Caco-2 (cell line): ENCODE measurements at regions not wholly inside any gene's neighbourhood (a gene's known extent, or its start where the extent isn't known, plus 50 kb on each side); places are given as distances from the start of the nearest gene placed in this dataset.

Experiments
- BruUV-seq: library from RNA; stranded (reverse); fragments of 400-500 nt; replicated peaks from 2 replicates; lab custom pipeline; 2021; lab: Mats Ljungman, UMichigan
- CTCF ChIA-PET: fragments of 300-600 bp; sonication (Branson Sonifier 250); formaldehyde crosslinking; loops from one replicate; lab custom pipeline; 2022; ENCODE audit warnings: antibody characterized with exemption; lab: Charles Lee
- POLR2A ChIA-PET: fragments of 300-600 bp; sonication (Branson Sonifier 250); formaldehyde crosslinking; loops from one replicate; lab custom pipeline; 2022; ENCODE audit warnings: antibody characterized with exemption; lab: Charles Lee
- DNase-seq, 2 experiments: peaks; one replicate each; pipeline versions ENCODE4 v3.0.0 to v3.0.0-alpha.2; 2020 to 2022
- H3K27me3 ChIP-seq: replicated peaks from 2 replicates; pipeline ENCODE4 v1.6.0; 2011; ENCODE audit warnings: low read length; ENCODE audit not compliant: control insufficient read depth, insufficient read depth
- H3K36me3 ChIP-seq: 2 replicates; pipeline ENCODE4 v1.5.1; 2011; ENCODE audit warnings: low read length; ENCODE audit not compliant: control insufficient read depth, insufficient read depth
- H3K4me1 ChIP-seq: fragments of 250-450 bp; sonication (Bioruptor Pico); 2 replicates; pipeline ENCODE4 v1.5.1; 2020; ENCODE audit warnings: mild to moderate bottlenecking
- H3K4me3 ChIP-seq: 2 replicates; pipeline ENCODE4 v1.5.1; 2011; ENCODE audit warnings: low read depth, mild to moderate bottlenecking, control low read depth, low read length
- H3K9me3 ChIP-seq: fragments of 250-450 bp; sonication (Bioruptor Pico); 2 replicates; pipeline ENCODE4 v1.5.1; 2020; ENCODE audit warnings: mild to moderate bottlenecking, moderate library complexity
- H3K27ac Mint-ChIP-seq: one replicate; pipeline ENCODE4 v1.8.0; 2022; ENCODE audit warnings: mixed read lengths; ENCODE audit not compliant: unreplicated experiment
- H3K27me3 Mint-ChIP-seq: one replicate; pipeline ENCODE4 v1.8.0; 2022; ENCODE audit warnings: mixed read lengths; ENCODE audit not compliant: insufficient read depth, unreplicated experiment
- H3K36me3 Mint-ChIP-seq: one replicate; pipeline ENCODE4 v1.8.0; 2022; ENCODE audit warnings: mild to moderate bottlenecking, mixed read lengths; ENCODE audit not compliant: insufficient read depth, unreplicated experiment
- H3K4me1 Mint-ChIP-seq: one replicate; pipeline ENCODE4 v1.8.0; 2022; ENCODE audit warnings: low read depth, mixed read lengths; ENCODE audit not compliant: unreplicated experiment
- H3K4me3 Mint-ChIP-seq: one replicate; pipeline ENCODE4 v1.8.0; 2022; ENCODE audit warnings: mild to moderate bottlenecking, moderate library complexity, mixed read lengths; ENCODE audit not compliant: unreplicated experiment
- H3K9me3 Mint-ChIP-seq: one replicate; pipeline ENCODE4 v1.8.0; 2022; ENCODE audit warnings: mixed read lengths; ENCODE audit not compliant: unreplicated experiment
- CTCF ChIP-seq, 2 experiments: fragments of 200-600 bp in 1 of 2; IDR thresholded peaks; 1 replicate in 1 of 2; 2 replicates in 1 of 2; pipeline versions ENCODE4 v1.5.1 to v1.8.0; 2011 to 2022; ENCODE audit warnings: antibody characterized with exemption in 1 of 2, control low read depth in 1 of 2, inconsistent platforms in 1 of 2, low read depth in 1 of 2, low read length in 1 of 2, mild to moderate bottlenecking in 1 of 2, moderate library complexity in 1 of 2; ENCODE audit not compliant: insufficient read depth in 1 of 2, severe bottlenecking in 1 of 2, unreplicated experiment in 1 of 2
- intact Hi-C: fragments of 100-400 bp; cut with micrococcal nuclease; formaldehyde crosslinking; loops from one replicate; pipeline ENCODE4 v1.10.0; 2022; ENCODE audit not compliant: unreplicated experiment

GRCh38 chr5:52497133-52497693, 290.5 kb upstream of the ITGA1 start:
- H3K27me3 ChIP-seq, result no peaks in the 10 kb centered on the region
- H3K4me1 ChIP-seq, result no peaks in the 10 kb centered on the region
- ChIA-PET POLR2A (no interaction called here), CTCF (no interaction called here)
- no peak overlapping the region for H3K4me3 ChIP-seq
- Mint-ChIP-seq H3K27ac (no peak overlapping the region), H3K4me3 (no peak overlapping the region), H3K9me3 (no peaks in the 10 kb centered on the region), H3K27me3 (peaks cover 3% of the 10 kb centered on the region), H3K4me1 (no peaks in the 10 kb centered on the region), H3K36me3 (no peaks in the 10 kb centered on the region)
- H3K36me3 ChIP-seq, result no peaks in the 10 kb centered on the region
- no peak for TF ChIP-seq CTCF (IDR thresholded peaks at IDR 0.05; ENCODE audit: insufficient read depth in 1 of 2, low read depth in 1 of 2, low read length in 1 of 2, severe bottlenecking in 1 of 2, unreplicated experiment in 1 of 2)
- no peak for DNase-seq
- intact Hi-C loops, result no loop called here
- no TSS peak for BruUV-seq
- no peaks in the 10 kb centered on the region for H3K9me3 ChIP-seq

- Histone ChIP-seq H3K36me3 (no peaks in the 10 kb centered on the region), H3K4me1 (no peaks in the 10 kb centered on the region), H3K9me3 (no peaks in the 10 kb centered on the region), H3K4me3 (no peak overlapping the region), H3K27me3 (no peaks in the 10 kb centered on the region)
- POLR2A ChIA-PET, result no interaction called here
- intact Hi-C loops, result no loop called here
- no peaks in the 10 kb centered on the region for H3K9me3 Mint-ChIP-seq
- H3K36me3 Mint-ChIP-seq, result no peaks in the 10 kb centered on the region
- no TSS peak for BruUV-seq
- H3K4me3 Mint-ChIP-seq, result no peak overlapping the region
- H3K27ac Mint-ChIP-seq, result no peak overlapping the region
- no peak for DNase-seq
- TF ChIP-seq CTCF (IDR thresholded peaks at IDR 0.05; ENCODE audit: insufficient read depth in 1 of 2, low read depth in 1 of 2, low read length in 1 of 2, severe bottlenecking in 1 of 2, unreplicated experiment in 1 of 2), result no peak
- no peaks in the 10 kb centered on the region for H3K4me1 Mint-ChIP-seq
- peaks cover 3% of the 10 kb centered on the region for H3K27me3 Mint-ChIP-seq
- CTCF ChIA-PET, result no interaction called here
These were observed 289.1 kb upstream of the ITGA1 start for GRCh38 chr5:52498607-52499006.

GRCh38 chr5:52502460-52502999, 285.2 kb upstream of the ITGA1 start:
- no peaks in the 10 kb centered on the region for H3K36me3 Mint-ChIP-seq
- TF ChIP-seq CTCF (IDR thresholded peaks at IDR 0.05; ENCODE audit: insufficient read depth in 1 of 2, low read depth in 1 of 2, low read length in 1 of 2, severe bottlenecking in 1 of 2, unreplicated experiment in 1 of 2), result no peak
- no peaks in the 10 kb centered on the region for H3K4me1 ChIP-seq
- no peak overlapping the region for H3K4me3 ChIP-seq
- peaks cover 3% of the 10 kb centered on the region for H3K27me3 Mint-ChIP-seq
- ChIA-PET POLR2A (no interaction called here), CTCF (no interaction called here)
- H3K4me3 Mint-ChIP-seq, result no peak overlapping the region
- no peaks in the 10 kb centered on the region for H3K9me3 ChIP-seq
- intact Hi-C loops, result no loop called here
- H3K36me3 ChIP-seq, result no peaks in the 10 kb centered on the region
- no TSS peak for BruUV-seq
- no peaks in the 10 kb centered on the region for H3K27me3 ChIP-seq
- H3K9me3 Mint-ChIP-seq, result no peaks in the 10 kb centered on the region
- DNase-seq, result no peak
- H3K4me1 Mint-ChIP-seq, result no peaks in the 10 kb centered on the region
- H3K27ac Mint-ChIP-seq, result no peak overlapping the region
